Stomach (tissue), 8 donors: ENCODE measurements at regions not wholly inside any gene's neighbourhood (a gene's known extent, or its start where the extent isn't known, plus 50 kb on each side); places are given as distances from the start of the nearest gene placed in this dataset.

Experiments used
- DNase-seq, 2 donors: peaks; one replicate each; pipeline versions ENCODE4 v3.0.0 to v3.0.0-alpha.2; 2013 to 2019
- H3K27ac ChIP-seq, 5 donors: fragments of 200-600 bp in 4 of 5; sonication (generic) in 4 of 5; one replicate each; pipeline ENCODE4 v1.5.1; 2013 to 2019; ENCODE audit warnings: mild to moderate bottlenecking in 1 of 5, moderate library complexity in 1 of 5
- H3K27me3 ChIP-seq, 3 donors: fragments of 200-600 bp; sonication (generic); one replicate each; pipeline ENCODE4 v1.5.1; 2017 to 2019; ENCODE audit warnings: mixed run types in 1 of 3
- H3K36me3 ChIP-seq, 4 donors: fragments of 200-600 bp; sonication (generic); 1 replicate in 3 of 4; 2 replicates in 1 of 4; pipeline ENCODE4 v1.5.1; 2016 to 2019
- H3K4me1 ChIP-seq, 4 donors: fragments of 200-600 bp; sonication (generic); one replicate each; pipeline ENCODE4 v1.5.1; 2016 to 2019
- H3K4me3 ChIP-seq, 4 donors: fragments of 200-600 bp; sonication (generic) in 3 of 4; one replicate each; pipeline ENCODE4 v1.5.1; 2016 to 2019; ENCODE audit warnings: mild to moderate bottlenecking in 1 of 4
- H3K9me3 ChIP-seq, 4 donors: fragments of 200-600 bp; sonication (generic); one replicate each; pipeline ENCODE4 v1.5.1; 2016 to 2019
- EP300 ChIP-seq: sonication (generic); formaldehyde crosslinking; IDR thresholded peaks from one replicate; pipeline ENCODE4 v1.6.1; 2017; ENCODE audit warnings: antibody characterized with exemption
- POLR2A ChIP-seq, 4 donors: fragments of 450-650 bp; IDR thresholded peaks; one replicate each; pipeline ENCODE4 v1.6.1; 2016; ENCODE audit warnings: antibody characterized with exemption in 4 of 4, control low read depth in 2 of 4, mild to moderate bottlenecking in 1 of 4, moderate library complexity in 1 of 4
- POLR2AphosphoS5 ChIP-seq, 3 donors: sonication (generic); formaldehyde crosslinking; IDR thresholded peaks; one replicate each; pipeline ENCODE4 v1.6.1; 2016; ENCODE audit warnings: antibody characterized with exemption in 3 of 3
- WGBS, 5 donors: extraction: QIAGEN DNeasy Blood & Tissue Kit in 3 of 5; methylation state at CpG; one replicate each; pipeline versions ENCODE4 v1.1.5 to v1.1.7; 2013 to 2018; 5-methylcytosine and 5-hydroxymethylcytosine counted together
- intact Hi-C: fragments of 100-400 bp; cut with DNase I; formaldehyde crosslinking; loops from one replicate; pipeline ENCODE4 v1.15.1; 2023; ENCODE audit warnings: low total_unique reads
- TF ChIP-seq, protein P1 (sequence below), 7 experiments: fragments of 450-650 bp in 4 of 7; fragments of 200-600 bp in 3 of 7; sonication (generic) in 3 of 7; IDR thresholded peaks; one replicate each; pipeline ENCODE4 v1.5.1; 2016 to 2019; ENCODE audit warnings: antibody characterized with exemption in 7 of 7, control low read depth in 2 of 7, mild to moderate bottlenecking in 1 of 7
- donor health status: healthy with polysubstance abuse.
- donor health status: Bipolar disorder and iron deficiency.
- donor health status: healthy.

DNA sequence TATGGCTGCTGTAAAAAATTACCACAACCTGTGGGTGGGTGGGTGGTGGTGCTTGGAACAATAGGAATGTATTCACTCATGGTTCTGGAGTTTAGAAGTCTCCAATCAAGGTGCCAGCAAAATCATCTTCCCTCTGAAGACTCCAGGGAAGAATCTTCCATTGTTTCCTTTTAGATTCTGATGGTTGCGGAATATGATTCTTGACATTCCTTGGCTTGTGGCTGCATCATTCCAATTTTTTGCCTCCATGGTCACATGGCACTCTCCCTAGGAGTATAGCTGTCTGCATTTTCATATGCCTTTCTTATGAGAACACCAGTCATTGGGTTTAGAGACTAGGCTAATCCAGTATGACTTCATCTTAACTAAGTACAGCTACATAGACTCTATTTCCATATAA lies 401.0 kb downstream of the HS3ST3B1 start:
- Histone ChIP-seq H3K4me3 (no peak overlapping the region), H3K36me3 (no peaks in the 10 kb centered on the region), H3K4me1 (peaks cover 3 to 14% (median 9%) of the 10 kb centered on the region in 4 donors), H3K27ac (no peak overlapping the region), H3K9me3 (no peaks in the 10 kb centered on the region), H3K27me3 (no peaks in the 10 kb centered on the region)
- no peak for DNase-seq
- 92 to 100% (median 100%) methylated on average over 1 of the region's 1 CpG for WGBS, 5 donors
- TF ChIP-seq EP300 (no peak), POLR2AphosphoS5 (IDR thresholded peaks at IDR 0.05) (no peak), POLR2A (IDR thresholded peaks at IDR 0.05) (no peak)
- TF ChIP-seq, protein P1, sequence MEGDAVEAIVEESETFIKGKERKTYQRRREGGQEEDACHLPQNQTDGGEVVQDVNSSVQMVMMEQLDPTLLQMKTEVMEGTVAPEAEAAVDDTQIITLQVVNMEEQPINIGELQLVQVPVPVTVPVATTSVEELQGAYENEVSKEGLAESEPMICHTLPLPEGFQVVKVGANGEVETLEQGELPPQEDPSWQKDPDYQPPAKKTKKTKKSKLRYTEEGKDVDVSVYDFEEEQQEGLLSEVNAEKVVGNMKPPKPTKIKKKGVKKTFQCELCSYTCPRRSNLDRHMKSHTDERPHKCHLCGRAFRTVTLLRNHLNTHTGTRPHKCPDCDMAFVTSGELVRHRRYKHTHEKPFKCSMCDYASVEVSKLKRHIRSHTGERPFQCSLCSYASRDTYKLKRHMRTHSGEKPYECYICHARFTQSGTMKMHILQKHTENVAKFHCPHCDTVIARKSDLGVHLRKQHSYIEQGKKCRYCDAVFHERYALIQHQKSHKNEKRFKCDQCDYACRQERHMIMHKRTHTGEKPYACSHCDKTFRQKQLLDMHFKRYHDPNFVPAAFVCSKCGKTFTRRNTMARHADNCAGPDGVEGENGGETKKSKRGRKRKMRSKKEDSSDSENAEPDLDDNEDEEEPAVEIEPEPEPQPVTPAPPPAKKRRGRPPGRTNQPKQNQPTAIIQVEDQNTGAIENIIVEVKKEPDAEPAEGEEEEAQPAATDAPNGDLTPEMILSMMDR (IDR thresholded peaks at IDR 0.05) = no peak
- intact Hi-C loops = no loop called here

DNA sequence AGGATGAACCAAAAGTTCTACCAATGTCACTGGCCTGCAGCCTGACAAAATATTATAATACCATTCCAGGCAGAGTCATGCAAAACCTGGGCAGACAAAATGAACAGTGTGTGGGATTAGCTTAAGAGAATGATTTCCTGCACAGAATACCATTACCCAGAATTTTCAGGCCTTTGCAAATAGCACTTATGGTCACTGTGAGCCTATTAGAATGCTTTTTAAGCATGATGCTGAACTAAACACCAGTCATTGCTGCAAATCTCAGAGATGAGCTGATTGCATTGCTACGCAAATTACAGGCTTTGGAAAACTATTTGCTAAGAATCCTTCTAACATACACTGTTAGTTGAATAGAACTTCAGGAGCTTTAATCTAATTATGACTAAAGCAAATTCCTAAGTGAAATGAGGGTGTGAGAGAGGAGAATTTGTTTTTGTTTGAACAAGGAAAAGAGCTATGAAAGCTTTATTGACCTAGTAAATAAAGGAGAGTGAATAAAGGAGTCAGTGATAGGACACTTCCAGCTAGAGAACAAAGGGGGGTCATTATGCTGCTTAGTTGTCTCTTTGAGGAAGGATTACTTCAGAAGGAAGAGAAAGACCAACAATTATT lies 398.8 kb downstream of the HS3ST3B1 start:
- intact Hi-C loops = no loop called here
- TF ChIP-seq, protein P1 (IDR thresholded peaks at IDR 0.05) = no peak
- TF ChIP-seq POLR2AphosphoS5 (IDR thresholded peaks at IDR 0.05) (no peak), POLR2A (IDR thresholded peaks at IDR 0.05) (no peak), EP300 (no peak)
- no peak overlapping the region for H3K27ac ChIP-seq
- H3K36me3 ChIP-seq = no peaks in the 10 kb centered on the region
- DNase-seq = peak in 1 of 2 donors; percentile 36
- peaks cover 3 to 14% (median 9%) of the 10 kb centered on the region in 4 donors for H3K4me1 ChIP-seq
- no peaks in the 10 kb centered on the region for H3K27me3 ChIP-seq
- 24 to 52% (median 41%) methylated on average over 1 of the region's 1 CpG for WGBS, 5 donors
- no peaks in the 10 kb centered on the region for H3K9me3 ChIP-seq
- no peak overlapping the region for H3K4me3 ChIP-seq

DNA sequence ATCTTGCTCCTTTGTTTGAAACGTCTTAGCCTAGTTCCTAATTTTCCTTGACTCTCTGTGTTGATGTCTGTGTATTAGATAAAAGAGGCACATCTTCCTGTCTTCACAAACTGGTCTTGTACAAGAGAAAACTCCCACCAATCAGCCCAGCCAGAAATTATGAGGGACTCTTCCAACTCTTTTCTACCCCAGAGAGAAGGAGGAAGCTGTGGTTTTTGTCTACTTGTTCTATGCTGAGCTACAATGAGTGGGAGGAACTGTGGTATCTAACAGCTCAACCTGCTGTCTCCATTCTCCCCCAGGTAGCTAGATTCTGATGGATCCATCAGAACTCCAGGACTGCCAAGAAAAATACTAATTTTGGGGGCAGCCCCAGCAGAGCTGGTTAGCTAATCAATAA lies 392.5 kb downstream of the HS3ST3B1 start:
- H3K27me3 ChIP-seq = no peaks in the 10 kb centered on the region
- TF ChIP-seq POLR2AphosphoS5 (IDR thresholded peaks at IDR 0.05) = no peak
- TF ChIP-seq EP300 = no peak
- TF ChIP-seq, protein P1 (IDR thresholded peaks at IDR 0.05) = no peak
- TF ChIP-seq POLR2A (IDR thresholded peaks at IDR 0.05) = no peak
- intact Hi-C loops = no loop called here
- H3K27ac ChIP-seq = no peak overlapping the region
- peak in 1 of 2 donors; percentile 4 for DNase-seq
- peaks cover 0 to 8% (median 0%) of the 10 kb centered on the region in 4 donors for H3K9me3 ChIP-seq
- no peak overlapping the region for H3K4me3 ChIP-seq
- H3K36me3 ChIP-seq = no peaks in the 10 kb centered on the region
- 40 to 55% (median 45%) methylated on average over 1 of the region's 1 CpG for WGBS, 5 donors
- H3K4me1 ChIP-seq = no peaks in the 10 kb centered on the region

DNA sequence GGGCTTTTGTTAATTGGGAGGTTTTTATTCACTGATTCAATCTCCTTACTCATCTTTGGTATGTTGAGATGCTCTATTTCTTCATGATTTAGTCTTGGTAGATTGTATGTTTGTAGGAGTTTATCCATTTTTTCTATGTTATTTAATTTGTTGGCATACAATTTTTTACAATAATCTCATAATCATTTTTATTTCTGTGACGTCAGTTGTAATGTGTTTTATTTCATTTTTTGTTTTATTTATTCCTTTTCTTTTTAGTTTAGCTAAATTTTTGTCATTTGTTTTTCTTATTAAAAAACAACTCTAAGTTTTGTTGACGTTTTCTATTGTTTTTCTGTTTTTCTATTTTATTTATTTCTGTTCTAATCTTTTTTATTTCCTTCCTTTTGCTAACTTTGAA lies 389.8 kb downstream of the HS3ST3B1 start:
- no peak overlapping the region for H3K4me3 ChIP-seq
- TF ChIP-seq, protein P1 (IDR thresholded peaks at IDR 0.05) = no peak
- TF ChIP-seq EP300 (no peak), POLR2A (IDR thresholded peaks at IDR 0.05) (no peak), POLR2AphosphoS5 (IDR thresholded peaks at IDR 0.05) (no peak)
- intact Hi-C loops = no loop called here
- no peaks in the 10 kb centered on the region for H3K36me3 ChIP-seq
- H3K27me3 ChIP-seq = no peaks in the 10 kb centered on the region
- no peak for DNase-seq
- H3K27ac ChIP-seq = no peak overlapping the region
- H3K9me3 ChIP-seq = peaks cover 0 to 8% (median 0%) of the 10 kb centered on the region in 4 donors
- 41 to 73% (median 67%) methylated on average over 2 of the region's 2 CpGs for WGBS, 5 donors
- H3K4me1 ChIP-seq = no peaks in the 10 kb centered on the region
